Mesothelial cell of epicardium (in vitro differentiated cells): ENCODE measurements at regions not wholly inside any gene's neighbourhood (a gene's known extent, or its start where the extent isn't known, plus 50 kb on each side); places are given as distances from the start of the nearest gene placed in this dataset.

Source experiments
- DNase-seq, 2 experiments: peaks; one replicate each; pipeline ENCODE4 v3.0.0; 2021; ENCODE audit warnings: low spot score in 2 of 2; ENCODE audit not compliant: unreplicated experiment in 2 of 2
- H3K27ac Mint-ChIP-seq: 2 replicates; pipeline ENCODE4 v1.8.0; 2021; ENCODE audit warnings: mixed read lengths
- H3K27me3 Mint-ChIP-seq: 2 replicates; pipeline ENCODE4 v1.8.0; 2021; ENCODE audit warnings: low read depth, mixed read lengths
- H3K36me3 Mint-ChIP-seq: 2 replicates; pipeline ENCODE4 v1.8.0; 2021; ENCODE audit warnings: mixed read lengths
- H3K4me1 Mint-ChIP-seq: 2 replicates; pipeline ENCODE4 v1.8.0; 2021; ENCODE audit warnings: mixed read lengths
- H3K4me3 Mint-ChIP-seq: 2 replicates; pipeline ENCODE4 v1.8.0; 2021; ENCODE audit warnings: mild to moderate bottlenecking, moderate library complexity, mixed read lengths
- H3K9me3 Mint-ChIP-seq: 2 replicates; pipeline ENCODE4 v1.8.0; 2021; ENCODE audit warnings: mixed read lengths
- CTCF ChIP-seq: fragments of 200-600 bp; sonication (generic); IDR thresholded peaks from one replicate; pipeline ENCODE4 v1.5.0; 2021; ENCODE audit warnings: antibody characterized with exemption; ENCODE audit not compliant: unreplicated experiment

- TF ChIP-seq CTCF: no peak
- peaks cover 12% of the 10 kb centered on the region for H3K27me3 Mint-ChIP-seq
- H3K36me3 Mint-ChIP-seq: no peaks in the 10 kb centered on the region
- no peaks in the 10 kb centered on the region for H3K9me3 Mint-ChIP-seq
- H3K4me1 Mint-ChIP-seq: peaks cover 59% of the 10 kb centered on the region
- H3K27ac Mint-ChIP-seq: no peak overlapping the region
- DNase-seq: no peak
- no peak overlapping the region for H3K4me3 Mint-ChIP-seq
Measured at GRCh38 chr4:159503236-159504008, 400.5 kb downstream of the RAPGEF2 start.

- Mint-ChIP-seq H3K27me3 (peaks cover 12% of the 10 kb centered on the region), H3K4me3 (no peak overlapping the region), H3K36me3 (no peaks in the 10 kb centered on the region), H3K27ac (no peak overlapping the region), H3K4me1 (peaks cover 50% of the 10 kb centered on the region), H3K9me3 (no peaks in the 10 kb centered on the region)
- no peak for DNase-seq
- TF ChIP-seq CTCF: no peak
Measured at GRCh38 chr4:159504684-159505083, 401.8 kb downstream of the RAPGEF2 start.

DNA sequence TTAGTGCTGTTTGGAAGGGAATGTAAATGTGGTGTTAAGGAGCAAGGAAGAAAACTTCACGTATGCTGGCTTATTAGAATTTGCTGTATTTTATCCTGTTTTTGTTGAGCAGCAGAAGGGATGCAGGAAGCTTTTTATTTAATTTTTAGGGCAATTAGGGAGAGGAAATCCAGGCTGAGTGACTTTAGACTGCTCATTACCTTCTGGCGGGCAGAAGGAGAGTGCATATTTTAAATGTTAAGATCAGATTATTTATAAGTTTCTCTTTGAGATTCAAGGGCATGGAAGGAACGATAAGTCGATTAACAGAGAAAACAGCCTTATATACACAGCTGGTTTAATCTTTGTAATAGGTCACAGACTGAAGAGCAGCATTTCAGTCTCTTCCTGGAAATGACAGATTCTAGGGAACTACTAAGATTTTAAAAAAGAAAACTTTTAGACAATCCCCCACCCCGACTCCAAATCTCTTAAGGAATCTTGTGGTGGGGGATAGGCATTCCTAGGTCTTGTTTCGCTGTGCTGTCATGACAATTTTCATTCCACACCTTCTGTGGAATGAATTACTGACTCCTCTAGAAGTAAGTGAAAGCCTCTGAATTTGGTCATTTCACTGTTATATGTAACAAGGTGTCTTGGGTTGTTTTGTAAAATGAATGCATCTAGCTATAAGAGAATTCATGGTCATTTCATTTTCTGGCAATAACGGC lies 402.5 kb downstream of the RAPGEF2 start:
- no peaks in the 10 kb centered on the region for H3K9me3 Mint-ChIP-seq
- no peak for TF ChIP-seq CTCF
- no peak for DNase-seq
- peak overlapping the region; percentile 14 for H3K4me3 Mint-ChIP-seq
- peak overlapping the region; percentile 31 for H3K27ac Mint-ChIP-seq
- H3K36me3 Mint-ChIP-seq: no peaks in the 10 kb centered on the region
- peaks cover 43% of the 10 kb centered on the region for H3K4me1 Mint-ChIP-seq
- H3K27me3 Mint-ChIP-seq: peaks cover 12% of the 10 kb centered on the region

DNA sequence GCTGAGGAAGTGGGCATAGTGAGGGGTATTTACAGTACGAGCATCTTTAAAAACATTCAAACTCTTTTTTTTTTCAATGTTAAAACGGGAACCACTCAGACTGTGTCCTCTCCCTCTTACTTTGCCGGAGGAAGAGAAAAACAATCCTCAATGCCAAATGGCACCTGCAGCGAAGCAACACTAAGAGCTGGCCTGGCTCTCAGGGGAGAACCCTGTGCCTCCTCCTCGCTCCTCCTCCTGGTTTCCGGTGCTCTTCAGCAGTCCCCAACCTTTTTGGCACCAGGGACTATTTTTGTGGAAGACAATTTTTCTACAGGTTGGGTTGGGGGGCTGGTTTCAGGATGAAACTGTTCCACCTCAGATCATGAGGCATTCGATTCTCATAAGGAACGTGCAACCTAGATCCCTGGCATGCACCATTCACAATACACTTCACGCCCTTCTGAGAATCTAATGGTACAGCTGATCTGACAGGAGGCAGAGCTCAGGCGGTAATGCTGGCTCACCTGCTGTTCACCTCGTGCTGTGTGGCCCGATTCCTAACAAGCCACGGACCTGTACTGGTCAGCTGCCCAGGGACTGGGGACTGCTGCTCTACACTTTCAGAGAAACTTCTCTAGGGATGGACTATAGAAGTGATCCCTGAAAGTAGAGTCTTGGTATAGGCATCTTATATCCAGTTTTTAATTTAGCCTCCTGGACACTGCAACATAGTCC lies 404.1 kb downstream of the RAPGEF2 start:
- H3K36me3 Mint-ChIP-seq: no peaks in the 10 kb centered on the region
- no peaks in the 10 kb centered on the region for H3K9me3 Mint-ChIP-seq
- no peak overlapping the region for H3K27ac Mint-ChIP-seq
- no peak overlapping the region for H3K4me3 Mint-ChIP-seq
- no peak for DNase-seq
- H3K27me3 Mint-ChIP-seq: peaks cover 12% of the 10 kb centered on the region
- H3K4me1 Mint-ChIP-seq: peaks cover 38% of the 10 kb centered on the region
- no peak for TF ChIP-seq CTCF

- no peaks in the 10 kb centered on the region for H3K36me3 Mint-ChIP-seq
- H3K4me3 Mint-ChIP-seq: no peak overlapping the region
- H3K27me3 Mint-ChIP-seq: peaks cover 2% of the 10 kb centered on the region
- peaks cover 3% of the 10 kb centered on the region for H3K9me3 Mint-ChIP-seq
- no peak for TF ChIP-seq CTCF
- no peak for DNase-seq
- H3K27ac Mint-ChIP-seq: no peak overlapping the region
- H3K4me1 Mint-ChIP-seq: peaks cover 28% of the 10 kb centered on the region
Measured at GRCh38 chr4:159508917-159509500, 406.1 kb downstream of the RAPGEF2 start.
